ENCODE measurements at regions not wholly inside any gene's neighbourhood (a gene's known extent, or its start where the extent isn't known, plus 50 kb on each side); places are given as distances from the start of the nearest gene placed in this dataset.

GRCh38 chr10:78739444-78740053, 329.2 kb upstream of the ZMIZ1 start:
- Histone ChIP-seq H3K9ac (ENCODE audit: low read length) (no peak overlapping the region), H3K4me1 (ENCODE audit: control insufficient read depth in 1 of 2, insufficient read depth in 2 of 2, low read length in 2 of 2) (no peaks in the 10 kb centered on the region), H3K27me3 (ENCODE audit: insufficient read depth, low read length) (peaks cover 56% of the 10 kb centered on the region), H3K4me3 (replicated peaks in 1 of 2; ENCODE audit: low read depth in 1 of 2, low read length in 2 of 2) (no peak overlapping the region), H3K4me2 (ENCODE audit: low read length) (no peak overlapping the region), H3K9me3 (ENCODE audit: control insufficient read depth in 1 of 2, insufficient read depth in 1 of 2, low read depth in 1 of 2, low read length in 2 of 2) (no peaks in the 10 kb centered on the region), H3K36me3 (ENCODE audit: control insufficient read depth in 1 of 2, insufficient read depth in 2 of 2, low read length in 2 of 2) (no peaks in the 10 kb centered on the region), H2AFZ (ENCODE audit: low read depth, low read length, poor library complexity, severe bottlenecking) (no peak overlapping the region), H3K27ac (ENCODE audit: low read depth, low read length) (no peak overlapping the region), H4K20me1 (ENCODE audit: insufficient read depth) (no peaks in the 10 kb centered on the region), H3K79me2 (ENCODE audit: insufficient read depth, low read length) (no peaks in the 10 kb centered on the region), H3K9me2 (ENCODE audit: insufficient read depth) (no peaks in the 10 kb centered on the region)
- intact Hi-C loops (cut with micrococcal nuclease), result no loop called here
- ChIA-PET CTCF (no interaction called here), RAD21 (ENCODE audit: low non-redundant PET in 1 of 2, low total read pairs in 2 of 2, uncharacterized antibody in 2 of 2, unreplicated experiment in 2 of 2) (no interaction called here), POLR2A (no interaction called here)
- DNase-seq (ENCODE audit: low read depth, low spot score) (no peak), ATAC-seq (no peak)
- no peak for TF ChIP-seq MAX (IDR thresholded peaks at IDR 0.05)
- TF ChIP-seq ATF3 (IDR thresholded peaks at IDR 0.05), result no peak
- TF ChIP-seq YY1 (IDR thresholded peaks at IDR 0.05; ENCODE audit: extremely low read depth, insufficient replicate concordance, low read depth, low read length), result no peak
- TF ChIP-seq ZBTB33 (IDR thresholded peaks at IDR 0.05; ENCODE audit: extremely low read depth, insufficient replicate concordance, low read length), result no peak
- no peak for TF ChIP-seq REST (IDR thresholded peaks at IDR 0.05; ENCODE audit: low read depth)
- TF ChIP-seq SIN3A (IDR thresholded peaks at IDR 0.05; ENCODE audit: low read depth), result no peak
- TF ChIP-seq POLR2A (IDR thresholded peaks at IDR 0.05; ENCODE audit: borderline replicate concordance, extremely low read depth, insufficient read depth, insufficient read length), result no peak
- TF ChIP-seq EZH2 (IDR thresholded peaks at IDR 0.05), result no peak
- no peak for TF ChIP-seq ELF1 (IDR thresholded peaks at IDR 0.05; ENCODE audit: borderline replicate concordance, low read depth)
- TF ChIP-seq POLR2AphosphoS5 (IDR thresholded peaks at IDR 0.05; ENCODE audit: low read depth, low read length), result no peak
- no peak for TF ChIP-seq RAD21 (IDR thresholded peaks at IDR 0.05; ENCODE audit: low read depth)
- no peak for TF ChIP-seq CTCF (IDR thresholded peaks at IDR 0.05 in 2 of 3, conservative IDR thresholded peaks at IDR 0.05 in 1 of 3; ENCODE audit: borderline replicate concordance in 1 of 3, insufficient read depth in 1 of 3, low read depth in 2 of 3, low read length in 2 of 3)
- TF ChIP-seq CEBPB (IDR thresholded peaks at IDR 0.05; ENCODE audit: low read depth), result no peak
- TF ChIP-seq FOSL1 (IDR thresholded peaks at IDR 0.05; ENCODE audit: low read depth), result no peak
- no peak for TF ChIP-seq SRF (IDR thresholded peaks at IDR 0.05; ENCODE audit: low read depth)
- no peak for TF ChIP-seq EZH2phosphoT487 (IDR thresholded peaks at IDR 0.05; ENCODE audit: borderline replicate concordance)
- no peak for TF ChIP-seq ZNF274 (IDR thresholded peaks at IDR 0.05; ENCODE audit: low read depth, low read length)
- no peak for TF ChIP-seq SP1 (IDR thresholded peaks at IDR 0.05; ENCODE audit: low read depth)
- no peak for TF ChIP-seq CBX3 (IDR thresholded peaks at IDR 0.05; ENCODE audit: low read depth)
- no peak for TF ChIP-seq EGR1 (IDR thresholded peaks at IDR 0.05; ENCODE audit: low read depth)
- no TSS peak for BruUV-seq (replicated peaks)

Measured in HCT116 (cell line).